Testis (tissue), 2 donors: ENCODE measurements at regions not wholly inside any gene's neighbourhood (a gene's known extent, or its start where the extent isn't known, plus 50 kb on each side); places are given as distances from the start of the nearest gene placed in this dataset.

Source experiments
- DNase-seq: peaks from one replicate; pipeline ENCODE4 v3.0.0-alpha.2; 2019
- H3K27ac ChIP-seq, 2 donors: fragments of 200-600 bp; sonication (generic); one replicate each; pipeline ENCODE4 v1.5.1; 2019
- H3K27me3 ChIP-seq: fragments of 200-600 bp; sonication (generic); one replicate; pipeline ENCODE4 v1.5.1; 2019
- H3K36me3 ChIP-seq: fragments of 200-600 bp; sonication (generic); one replicate; pipeline ENCODE4 v1.5.1; 2017; ENCODE audit warnings: low read depth; ENCODE audit errors: missing control alignments
- H3K4me1 ChIP-seq: fragments of 200-600 bp; sonication (generic); one replicate; pipeline ENCODE4 v1.5.1; 2019
- H3K4me3 ChIP-seq, 2 donors: fragments of 200-600 bp; sonication (generic); one replicate each; pipeline ENCODE4 v1.5.1; 2017 to 2019
- H3K9me3 ChIP-seq: fragments of 200-600 bp; sonication (generic); one replicate; pipeline ENCODE4 v1.5.1; 2017
- CTCF ChIP-seq, 3 experiments: fragments of 450-650 bp in 2 of 3; fragments of 200-600 bp in 1 of 3; sonication (generic) in 1 of 3; IDR thresholded peaks; one replicate each; pipeline ENCODE4 v1.5.1; 2016 to 2019; ENCODE audit warnings: antibody characterized with exemption in 3 of 3, mild to moderate bottlenecking in 2 of 3, moderate library complexity in 1 of 3
- POLR2A ChIP-seq: fragments of 450-650 bp; IDR thresholded peaks from one replicate; pipeline ENCODE4 v1.6.1; 2017; ENCODE audit warnings: antibody characterized with exemption, mild to moderate bottlenecking, moderate library complexity
- WGBS, 2 donors: methylation state at CpG; one replicate each; pipeline ENCODE4 v1.1.5; 2018; 5-methylcytosine and 5-hydroxymethylcytosine counted together
- intact Hi-C: fragments of 100-400 bp; cut with DNase I; formaldehyde crosslinking; loops from one replicate; pipeline ENCODE4 v1.15.1; 2023; ENCODE audit warnings: low total_unique reads

GRCh38 chr15:35671981-35672380 is 126.0 kb upstream of the DPH6 start:
- Histone ChIP-seq H3K9me3 (no peaks in the 10 kb centered on the region), H3K27ac (no peak overlapping the region), H3K27me3 (no peaks in the 10 kb centered on the region), H3K4me1 (peaks cover 5% of the 10 kb centered on the region), H3K4me3 (no peak overlapping the region), H3K36me3 (no peaks in the 10 kb centered on the region)
- intact Hi-C loops: no loop called here
- TF ChIP-seq CTCF (IDR thresholded peaks at IDR 0.05) (no peak), POLR2A (no peak)
- WGBS, 2 donors: 89 to 100% methylated on average over 1 of the region's 1 CpG
- no peak for DNase-seq

- intact Hi-C loops: no loop called here
Observed at GRCh38 chr15:35673093-35673684, 127.2 kb upstream of the DPH6 start.

GRCh38 chr15:35674873-35675781 is 129.2 kb upstream of the DPH6 start:
- DNase-seq: no peak
- H3K27ac ChIP-seq: no peak overlapping the region
- intact Hi-C loops: no loop called here
- TF ChIP-seq POLR2A (no peak), CTCF (IDR thresholded peaks at IDR 0.05) (no peak)
- no peaks in the 10 kb centered on the region for H3K27me3 ChIP-seq
- H3K36me3 ChIP-seq: no peaks in the 10 kb centered on the region
- H3K4me3 ChIP-seq: no peak overlapping the region
- no peaks in the 10 kb centered on the region for H3K9me3 ChIP-seq
- peaks cover 13% of the 10 kb centered on the region for H3K4me1 ChIP-seq
- WGBS, 2 donors: 71 to 78% methylated on average over 8 of the region's 8 CpGs

More at GRCh38 chr15:35673093-35673684, 127.2 kb upstream of the DPH6 start:
- Histone ChIP-seq H3K4me3 (no peak overlapping the region), H3K27me3 (no peaks in the 10 kb centered on the region), H3K27ac (no peak overlapping the region), H3K36me3 (no peaks in the 10 kb centered on the region), H3K4me1 (peaks cover 5% of the 10 kb centered on the region), H3K9me3 (no peaks in the 10 kb centered on the region)
- 68 to 70% methylated on average over 9 of the region's 9 CpGs for WGBS, 2 donors
- no peak for DNase-seq
- TF ChIP-seq POLR2A: no peak
- TF ChIP-seq CTCF (IDR thresholded peaks at IDR 0.05): no peak

- TF ChIP-seq CTCF (IDR thresholded peaks at IDR 0.05) (no peak), POLR2A (no peak)
- intact Hi-C loops: no loop called here
- no peak for DNase-seq
- 64 to 68% methylated on average over 2 of the region's 2 CpGs for WGBS, 2 donors
- no peak overlapping the region for H3K4me3 ChIP-seq
- H3K27ac ChIP-seq: no peak overlapping the region
- H3K27me3 ChIP-seq: no peaks in the 10 kb centered on the region
- H3K36me3 ChIP-seq: no peaks in the 10 kb centered on the region
- H3K9me3 ChIP-seq: no peaks in the 10 kb centered on the region
- peaks cover 13% of the 10 kb centered on the region for H3K4me1 ChIP-seq
Observed at GRCh38 chr15:35678774-35679173, 132.8 kb upstream of the DPH6 start.
